Activated naive CD8-positive, alpha-beta T cell treated with anti-CD3 and anti-CD28 coated beads, Interleukin-2, amount 50 U/mL, for 24 hours (primary cell): ENCODE measurements at regions not wholly inside any gene's neighbourhood (a gene's known extent, or its start where the extent isn't known, plus 50 kb on each side); places are given as distances from the start of the nearest gene placed in this dataset.
"Not testable (repeated sequence)": the region's sequence is repeated elsewhere in the genome, so short reads cannot be mapped to it uniquely, and the experiment has no call there.

Source experiments
- ATAC-seq: fragments of 150-1000 bp; cut with Tn5 transposase; one replicate; pipeline ENCODE4 v1.10.0; 2021
- DNase-seq: peaks from one replicate; pipeline ENCODE4 v3.0.0; 2021
- H3K27ac Mint-ChIP-seq: one replicate; pipeline ENCODE4 v1.8.0; 2021; ENCODE audit warnings: mild to moderate bottlenecking, mixed read lengths
- H3K27me3 Mint-ChIP-seq: one replicate; pipeline ENCODE4 v1.8.0; 2021; ENCODE audit warnings: mixed read lengths
- H3K36me3 Mint-ChIP-seq: one replicate; pipeline ENCODE4 v1.8.0; 2021; ENCODE audit warnings: low read depth, mixed read lengths
- H3K4me1 Mint-ChIP-seq: one replicate; pipeline ENCODE4 v1.8.0; 2021; ENCODE audit warnings: mixed read lengths
- H3K4me3 Mint-ChIP-seq: one replicate; pipeline ENCODE4 v1.8.0; 2021; ENCODE audit warnings: mild to moderate bottlenecking, moderate library complexity, mixed read lengths
- H3K9me3 Mint-ChIP-seq: one replicate; pipeline ENCODE4 v1.8.0; 2021; ENCODE audit warnings: mixed read lengths

DNA sequence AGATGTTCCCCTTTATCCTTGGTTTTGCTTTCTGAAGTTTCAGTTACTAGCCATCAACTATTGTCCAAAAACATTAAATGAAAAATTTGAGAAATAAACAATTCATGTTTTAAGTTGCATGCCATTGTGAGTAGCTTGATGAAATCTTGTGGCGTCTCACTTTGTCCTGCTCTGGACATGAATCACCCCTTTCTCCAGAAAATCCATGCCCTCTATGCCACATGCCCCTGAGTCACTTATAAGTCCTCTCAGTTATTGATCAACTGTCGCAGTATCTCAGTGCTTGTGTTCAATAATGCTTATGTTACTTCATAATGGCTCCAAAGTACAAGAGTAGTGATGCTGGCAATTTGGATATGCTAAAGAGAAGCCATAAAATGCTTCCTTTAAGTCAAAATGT, 208.0 kb upstream of the FERD3L start:
- H3K36me3 Mint-ChIP-seq: no peaks in the 10 kb centered on the region
- H3K4me1 Mint-ChIP-seq: no peaks in the 10 kb centered on the region
- peaks cover 4% of the 10 kb centered on the region for H3K9me3 Mint-ChIP-seq
- DNase-seq (no peak), ATAC-seq (no peak)
- H3K27me3 Mint-ChIP-seq: no peaks in the 10 kb centered on the region
- H3K4me3 Mint-ChIP-seq: no peak overlapping the region
- no peak overlapping the region for H3K27ac Mint-ChIP-seq

DNA sequence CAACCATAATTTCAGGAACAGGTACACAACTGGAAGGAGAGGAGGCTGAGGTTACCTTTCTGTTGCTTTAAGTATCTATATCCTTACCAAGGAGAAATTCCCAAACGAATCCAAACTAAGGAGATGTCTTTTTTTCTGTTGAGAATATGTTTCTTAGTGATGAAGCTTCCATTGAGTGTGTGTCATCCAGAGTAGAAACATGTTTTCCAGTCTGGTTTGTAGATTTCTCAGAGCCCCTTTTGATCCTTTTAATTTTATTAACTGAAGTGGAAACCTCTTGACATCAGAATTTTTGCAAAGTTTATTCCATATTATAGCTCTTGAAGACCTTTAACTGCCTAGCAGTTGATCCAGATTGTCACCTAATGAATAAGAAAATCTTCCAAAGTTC, 207.1 kb upstream of the FERD3L start:
- Mint-ChIP-seq H3K9me3 (peaks cover 4% of the 10 kb centered on the region), H3K4me3 (no peak overlapping the region), H3K27me3 (no peaks in the 10 kb centered on the region), H3K4me1 (no peaks in the 10 kb centered on the region), H3K36me3 (no peaks in the 10 kb centered on the region), H3K27ac (no peak overlapping the region)
- no peak for ATAC-seq
- no peak for DNase-seq

DNA sequence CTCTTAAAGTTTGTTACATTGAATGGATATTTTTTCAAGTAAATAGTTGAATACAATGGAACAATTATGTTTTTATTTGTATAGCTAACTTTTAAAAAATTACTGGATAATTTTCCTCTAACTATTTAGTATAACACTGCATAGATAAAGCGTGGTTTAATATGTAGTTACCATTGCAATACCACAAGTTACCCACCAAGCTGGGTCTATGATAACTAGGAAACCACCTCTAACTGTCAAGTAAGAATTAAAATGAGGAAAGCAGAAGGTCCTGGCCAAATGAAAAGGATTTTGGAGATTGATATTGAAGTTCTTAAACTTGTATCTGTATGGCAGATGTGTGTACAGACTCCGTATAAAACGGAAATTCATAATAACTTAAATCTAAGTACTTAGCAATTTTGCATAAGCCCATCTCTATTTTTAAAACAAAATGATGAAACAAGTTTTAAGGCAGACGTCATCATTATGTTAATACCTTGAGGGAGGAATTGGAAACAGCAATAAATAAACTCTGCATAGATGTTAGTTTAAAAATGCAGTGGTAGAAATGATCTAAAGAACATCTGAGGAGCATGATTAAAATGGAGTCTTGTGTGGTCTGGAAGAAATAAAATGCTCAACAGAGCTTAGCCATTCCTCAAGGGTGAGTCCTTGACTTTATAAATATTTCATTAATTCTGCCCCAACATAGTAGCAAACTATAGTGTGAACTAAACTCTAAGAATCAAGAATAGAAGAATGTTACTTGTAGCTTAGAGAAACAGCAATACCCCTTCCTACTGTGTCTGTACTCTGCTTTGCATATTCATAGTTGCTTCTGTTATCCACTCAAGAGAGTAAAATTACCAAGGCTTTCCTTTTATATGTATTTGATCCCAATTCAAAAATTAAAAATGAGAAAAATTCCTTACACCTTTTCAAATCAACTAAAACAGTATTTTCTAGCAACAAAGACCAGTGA, 206.4 kb upstream of the FERD3L start:
- DNase-seq: no peak
- Mint-ChIP-seq H3K9me3 (peaks cover 4% of the 10 kb centered on the region), H3K36me3 (no peaks in the 10 kb centered on the region), H3K4me3 (no peak overlapping the region), H3K4me1 (no peaks in the 10 kb centered on the region), H3K27ac (no peak overlapping the region), H3K27me3 (no peaks in the 10 kb centered on the region)
- ATAC-seq: no peak

DNA sequence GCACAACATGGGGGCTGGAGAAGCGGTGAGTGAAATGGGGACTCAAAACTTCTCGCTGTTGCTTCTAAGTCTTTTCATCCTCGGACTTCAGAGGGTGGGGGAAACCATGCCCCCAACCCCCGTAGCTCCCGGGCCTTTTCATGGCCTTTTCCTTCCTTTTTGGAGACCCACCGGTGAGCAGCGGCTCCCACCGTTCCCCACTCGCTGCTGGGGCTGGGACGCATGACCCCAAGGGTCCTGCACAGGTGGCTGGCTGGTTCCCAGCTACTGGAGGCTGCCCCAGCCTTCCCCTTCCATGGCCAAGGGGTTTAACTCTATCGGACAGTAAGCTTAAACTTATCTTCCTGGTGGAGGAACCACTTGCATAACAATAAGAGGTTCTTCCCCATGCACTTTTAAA, 194.3 kb upstream of the FERD3L start:
- H3K27ac Mint-ChIP-seq: no peak overlapping the region
- no peaks in the 10 kb centered on the region for H3K9me3 Mint-ChIP-seq
- no peaks in the 10 kb centered on the region for H3K4me1 Mint-ChIP-seq
- H3K27me3 Mint-ChIP-seq: no peaks in the 10 kb centered on the region
- ATAC-seq (no peak), DNase-seq (no peak)
- no peaks in the 10 kb centered on the region for H3K36me3 Mint-ChIP-seq
- no peak overlapping the region for H3K4me3 Mint-ChIP-seq

DNA sequence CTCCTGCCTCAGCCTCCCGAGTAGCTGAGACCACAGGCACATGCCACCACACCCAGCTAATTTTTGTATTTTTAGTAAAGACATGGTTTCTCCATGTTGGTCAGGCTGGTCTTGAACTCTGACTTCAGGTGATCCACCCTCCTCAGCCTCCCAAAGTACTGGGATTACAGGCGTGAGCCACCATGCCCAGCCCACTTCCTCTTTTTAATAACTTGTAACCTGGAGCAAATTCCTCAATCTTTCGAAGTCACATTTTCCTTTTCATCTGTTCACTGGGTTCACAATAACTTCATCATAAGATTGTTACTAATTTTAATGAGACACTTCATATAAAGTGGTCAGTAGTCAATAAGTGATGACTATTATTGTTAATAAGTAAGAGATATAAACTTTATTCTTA, 193.3 kb upstream of the FERD3L start:
- DNase-seq, H3K9me3 Mint-ChIP-seq, H3K36me3 Mint-ChIP-seq, ATAC-seq, H3K4me1 Mint-ChIP-seq, H3K27me3 Mint-ChIP-seq, H3K4me3 Mint-ChIP-seq, H3K27ac Mint-ChIP-seq: not testable (repeated sequence)

DNA sequence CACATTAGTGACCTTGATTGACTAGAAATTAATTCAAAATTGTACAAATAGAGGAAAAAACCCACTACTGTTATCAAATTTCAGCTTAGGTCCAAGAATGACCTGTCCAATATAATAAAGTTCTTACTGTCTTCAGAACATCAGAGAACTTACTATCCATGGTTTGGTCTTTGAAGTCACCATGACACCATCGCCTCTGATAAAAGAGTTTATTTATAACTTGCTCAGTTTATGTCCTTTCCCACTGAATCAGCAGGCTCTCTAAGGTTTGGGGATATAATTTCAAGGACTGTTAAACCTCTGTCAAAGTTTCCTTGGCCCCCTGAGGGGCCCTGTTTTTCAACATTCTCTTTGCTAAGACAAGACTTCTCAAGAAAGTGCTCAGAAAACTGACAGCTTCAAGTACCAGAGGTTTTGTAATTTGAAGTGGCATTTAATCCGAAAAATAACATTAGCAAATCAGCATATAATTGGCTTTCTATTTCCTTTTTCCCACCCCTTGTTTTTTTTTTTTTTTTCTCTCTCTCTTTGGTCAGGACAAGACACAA, 191.7 kb upstream of the FERD3L start:
- ATAC-seq (no peak), DNase-seq (no peak)
- Mint-ChIP-seq H3K27ac (no peak overlapping the region), H3K36me3 (no peaks in the 10 kb centered on the region), H3K4me1 (no peaks in the 10 kb centered on the region), H3K9me3 (no peaks in the 10 kb centered on the region), H3K27me3 (no peaks in the 10 kb centered on the region), H3K4me3 (no peak overlapping the region)

DNA sequence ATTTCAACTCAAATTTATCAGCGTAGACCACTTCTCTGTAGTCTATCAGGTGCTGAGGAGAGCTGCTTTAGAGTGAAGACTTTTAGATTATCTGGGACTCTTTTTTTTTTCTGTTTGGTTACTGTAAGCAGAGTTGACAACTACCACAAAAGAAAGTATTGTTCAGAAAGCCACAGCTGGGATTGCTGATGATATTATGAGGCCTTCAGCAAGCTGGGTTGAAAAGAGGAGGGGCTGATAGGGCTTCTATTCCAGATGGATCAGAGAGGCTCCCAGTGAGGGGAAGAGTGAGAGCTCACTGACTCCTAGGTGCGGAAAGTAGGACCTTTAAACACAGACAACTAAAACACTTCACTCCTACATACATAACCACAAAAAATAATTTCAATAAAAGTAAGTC, 188.5 kb upstream of the FERD3L start:
- ATAC-seq (no peak), DNase-seq (no peak)
- H3K4me1 Mint-ChIP-seq: no peaks in the 10 kb centered on the region
- H3K4me3 Mint-ChIP-seq: no peak overlapping the region
- H3K27me3 Mint-ChIP-seq: no peaks in the 10 kb centered on the region
- H3K27ac Mint-ChIP-seq: no peak overlapping the region
- no peaks in the 10 kb centered on the region for H3K9me3 Mint-ChIP-seq
- H3K36me3 Mint-ChIP-seq: no peaks in the 10 kb centered on the region

DNA sequence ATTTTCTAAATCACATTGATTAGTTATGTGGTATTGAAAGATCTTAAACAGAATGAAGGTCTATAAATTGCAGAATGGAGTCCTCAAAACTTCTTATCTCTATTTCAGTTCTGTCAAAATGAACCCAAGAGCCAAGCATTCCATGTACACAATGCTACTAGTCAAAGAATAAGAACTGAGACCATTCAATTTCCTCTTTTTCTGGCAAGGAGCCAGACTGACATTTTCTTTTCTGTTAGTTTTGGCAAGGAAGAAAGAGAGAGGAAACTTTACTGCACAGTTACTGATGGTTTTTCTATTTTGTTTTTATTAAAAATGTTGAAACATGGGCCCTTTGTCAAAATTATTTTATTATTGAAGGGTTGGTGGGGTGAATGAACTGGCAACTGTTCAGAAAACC, 181.8 kb upstream of the FERD3L start:
- no peak overlapping the region for H3K27ac Mint-ChIP-seq
- H3K4me1 Mint-ChIP-seq: no peaks in the 10 kb centered on the region
- no peaks in the 10 kb centered on the region for H3K27me3 Mint-ChIP-seq
- H3K4me3 Mint-ChIP-seq: no peak overlapping the region
- peaks cover 4% of the 10 kb centered on the region for H3K9me3 Mint-ChIP-seq
- no peak for DNase-seq
- no peaks in the 10 kb centered on the region for H3K36me3 Mint-ChIP-seq
- no peak for ATAC-seq

DNA sequence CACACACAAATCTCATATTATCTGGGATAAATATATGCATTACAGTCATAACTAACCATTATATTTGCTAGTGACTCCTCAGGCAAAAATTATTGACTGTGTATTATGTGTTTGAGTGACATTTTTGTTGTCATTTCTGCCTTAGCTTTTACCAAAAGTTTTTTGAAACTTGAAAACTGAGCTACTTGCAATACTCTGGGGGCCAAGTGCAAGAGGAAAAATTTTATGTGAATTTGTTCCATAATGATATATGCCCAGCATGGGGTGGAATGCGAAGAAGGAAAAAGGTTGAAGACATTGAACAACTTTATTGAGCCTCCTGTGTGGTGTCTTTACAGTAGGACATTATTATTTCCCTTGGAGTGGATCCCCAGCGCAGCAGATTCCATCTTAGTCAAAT, 176.8 kb upstream of the FERD3L start:
- H3K36me3 Mint-ChIP-seq: no peaks in the 10 kb centered on the region
- no peaks in the 10 kb centered on the region for H3K4me1 Mint-ChIP-seq
- no peak for DNase-seq
- H3K27me3 Mint-ChIP-seq: no peaks in the 10 kb centered on the region
- no peak overlapping the region for H3K27ac Mint-ChIP-seq
- peaks cover 4% of the 10 kb centered on the region for H3K9me3 Mint-ChIP-seq
- ATAC-seq: no peak
- no peak overlapping the region for H3K4me3 Mint-ChIP-seq

DNA sequence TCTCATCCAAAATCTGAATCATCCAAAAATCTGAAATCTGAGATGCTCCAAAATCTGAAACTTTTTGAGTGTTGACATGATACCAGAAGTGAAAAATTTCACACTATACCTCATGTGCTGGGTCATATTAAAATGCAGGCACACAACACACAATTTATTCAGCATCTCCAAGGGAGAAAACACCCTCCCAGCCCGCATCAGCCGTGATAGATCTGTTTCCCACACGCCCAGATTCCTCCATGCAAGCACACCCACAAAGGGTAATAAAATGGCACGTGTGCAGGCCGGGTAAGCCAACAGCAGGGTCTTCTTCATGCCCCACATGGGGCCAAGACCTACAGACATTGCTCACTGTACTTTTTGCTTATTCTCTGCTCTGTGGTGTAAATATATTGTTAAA, 173.1 kb upstream of the FERD3L start:
- Mint-ChIP-seq H3K27ac (no peak overlapping the region), H3K4me3 (no peak overlapping the region), H3K36me3 (no peaks in the 10 kb centered on the region), H3K9me3 (no peaks in the 10 kb centered on the region), H3K27me3 (no peaks in the 10 kb centered on the region), H3K4me1 (no peaks in the 10 kb centered on the region)
- DNase-seq: no peak
- no peak for ATAC-seq

DNA sequence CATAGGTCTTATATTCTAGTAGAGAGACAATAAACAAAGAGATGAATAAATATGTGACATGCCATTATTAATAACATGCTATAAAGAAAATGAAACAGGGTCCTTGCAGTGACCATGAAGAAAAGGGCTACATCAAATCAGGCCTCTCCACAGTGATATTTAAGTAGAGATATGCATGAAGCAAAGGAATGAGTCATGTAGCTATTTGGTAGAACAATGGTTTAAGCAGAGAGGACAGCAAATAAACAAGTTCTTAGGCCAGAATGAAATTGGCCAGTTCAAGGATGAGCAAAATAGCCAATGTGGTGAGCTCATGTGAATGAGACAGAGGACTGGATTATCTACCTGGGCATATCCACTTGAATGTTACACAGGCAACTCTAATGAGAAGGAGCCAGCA, 172.2 kb upstream of the FERD3L start:
- Mint-ChIP-seq H3K27me3 (no peaks in the 10 kb centered on the region), H3K4me3 (no peak overlapping the region), H3K9me3 (no peaks in the 10 kb centered on the region), H3K27ac (no peak overlapping the region), H3K4me1 (no peaks in the 10 kb centered on the region), H3K36me3 (no peaks in the 10 kb centered on the region)
- DNase-seq: no peak
- ATAC-seq: no peak

DNA sequence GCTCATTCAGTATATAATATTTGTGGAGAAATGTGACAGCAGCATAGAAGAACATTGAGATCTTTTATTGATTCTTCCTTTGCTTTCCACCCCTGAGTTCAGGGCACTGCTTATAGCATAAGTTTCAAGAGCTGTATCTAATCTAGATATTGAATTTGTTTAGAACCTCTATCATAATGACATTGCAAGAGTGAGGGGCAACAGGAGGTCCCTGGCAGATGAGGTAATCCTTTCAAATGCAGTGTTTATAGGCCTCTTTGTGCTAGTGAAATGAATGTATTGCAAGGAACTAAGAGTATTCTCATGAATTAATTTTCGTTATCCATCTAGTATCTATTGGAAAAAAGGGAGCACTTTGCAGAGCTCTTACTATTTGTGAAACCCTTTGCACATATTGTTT, 167.2 kb upstream of the FERD3L start:
- ATAC-seq (no peak), DNase-seq (no peak)
- H3K27me3 Mint-ChIP-seq: no peaks in the 10 kb centered on the region
- no peak overlapping the region for H3K27ac Mint-ChIP-seq
- H3K36me3 Mint-ChIP-seq: no peaks in the 10 kb centered on the region
- H3K4me1 Mint-ChIP-seq: no peaks in the 10 kb centered on the region
- no peaks in the 10 kb centered on the region for H3K9me3 Mint-ChIP-seq
- H3K4me3 Mint-ChIP-seq: no peak overlapping the region

DNA sequence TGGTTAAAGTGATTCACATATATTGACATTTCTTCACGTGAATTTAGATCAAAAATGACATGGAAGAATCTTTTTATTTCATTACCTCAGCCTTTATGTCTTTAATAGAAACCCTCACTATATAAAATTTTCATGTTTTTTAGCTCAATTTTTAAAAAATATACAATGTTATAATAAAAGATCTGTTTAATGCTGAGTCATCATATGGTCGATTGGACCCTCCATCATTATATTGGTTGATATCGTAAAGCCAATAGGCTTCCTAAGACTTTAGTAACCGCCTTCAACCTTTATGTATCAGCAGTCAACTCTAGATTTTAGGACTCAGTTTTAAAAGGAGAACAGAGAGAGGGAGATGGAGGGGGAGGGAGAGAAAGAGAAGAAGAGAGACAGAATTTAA, 162.3 kb upstream of the FERD3L start:
- peaks cover 4% of the 10 kb centered on the region for H3K9me3 Mint-ChIP-seq
- DNase-seq: no peak
- no peaks in the 10 kb centered on the region for H3K36me3 Mint-ChIP-seq
- no peak overlapping the region for H3K4me3 Mint-ChIP-seq
- H3K27me3 Mint-ChIP-seq: no peaks in the 10 kb centered on the region
- no peaks in the 10 kb centered on the region for H3K4me1 Mint-ChIP-seq
- no peak for ATAC-seq
- no peak overlapping the region for H3K27ac Mint-ChIP-seq

DNA sequence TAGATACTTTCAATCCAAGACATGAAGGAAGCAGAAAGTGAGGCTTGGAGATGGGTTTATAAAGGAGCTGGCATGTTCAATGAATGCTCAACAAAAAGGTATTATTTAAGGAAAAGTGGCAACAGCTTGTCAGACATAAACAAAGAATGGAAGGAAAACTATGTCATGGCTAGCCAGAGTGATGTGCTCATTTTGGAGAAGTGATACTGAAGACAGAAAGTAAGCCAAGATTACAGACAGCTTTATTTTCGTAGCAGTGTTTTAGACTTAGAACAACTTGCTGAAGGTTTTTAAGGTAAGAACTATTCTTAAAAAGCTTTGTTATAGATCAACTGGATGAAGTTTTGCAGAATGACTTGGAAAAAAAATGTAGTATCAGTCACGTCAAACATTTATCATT, 160.5 kb upstream of the FERD3L start:
- no peak for ATAC-seq

DNA sequence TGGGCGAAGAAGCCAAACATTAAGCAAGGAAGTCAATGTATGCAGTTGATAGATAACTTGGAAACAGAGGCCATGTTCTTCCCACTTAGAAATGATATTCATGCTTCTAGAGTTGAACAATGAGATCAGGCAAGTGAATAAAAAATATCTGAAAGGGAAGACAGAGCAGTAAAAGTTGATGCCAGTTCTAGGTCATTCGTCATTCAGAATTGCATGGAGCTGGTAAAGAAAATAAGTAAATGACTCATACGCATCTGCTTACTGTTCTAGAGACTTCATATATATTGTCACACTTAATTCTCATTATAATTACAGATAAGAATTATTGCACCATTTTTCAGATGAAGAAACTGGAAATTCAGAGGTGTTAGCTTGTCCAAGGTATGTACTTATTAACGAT, 158.9 kb upstream of the FERD3L start:
- H3K27me3 Mint-ChIP-seq: no peaks in the 10 kb centered on the region
- no peaks in the 10 kb centered on the region for H3K36me3 Mint-ChIP-seq
- no peaks in the 10 kb centered on the region for H3K4me1 Mint-ChIP-seq
- ATAC-seq (no peak), DNase-seq (no peak)
- H3K27ac Mint-ChIP-seq: no peak overlapping the region
- H3K9me3 Mint-ChIP-seq: peaks cover 4% of the 10 kb centered on the region
- H3K4me3 Mint-ChIP-seq: no peak overlapping the region

More for the DNA sequence above, 160.5 kb upstream of the FERD3L start:
- Mint-ChIP-seq H3K36me3 (no peaks in the 10 kb centered on the region), H3K27ac (no peak overlapping the region), H3K9me3 (peaks cover 4% of the 10 kb centered on the region), H3K27me3 (no peaks in the 10 kb centered on the region), H3K4me1 (no peaks in the 10 kb centered on the region), H3K4me3 (no peak overlapping the region)
- DNase-seq: no peak
